ENCODE measurements at regions not wholly inside any gene's neighbourhood (a gene's known extent, or its start where the extent isn't known, plus 50 kb on each side); places are given as distances from the start of the nearest gene placed in this dataset.

DNA sequence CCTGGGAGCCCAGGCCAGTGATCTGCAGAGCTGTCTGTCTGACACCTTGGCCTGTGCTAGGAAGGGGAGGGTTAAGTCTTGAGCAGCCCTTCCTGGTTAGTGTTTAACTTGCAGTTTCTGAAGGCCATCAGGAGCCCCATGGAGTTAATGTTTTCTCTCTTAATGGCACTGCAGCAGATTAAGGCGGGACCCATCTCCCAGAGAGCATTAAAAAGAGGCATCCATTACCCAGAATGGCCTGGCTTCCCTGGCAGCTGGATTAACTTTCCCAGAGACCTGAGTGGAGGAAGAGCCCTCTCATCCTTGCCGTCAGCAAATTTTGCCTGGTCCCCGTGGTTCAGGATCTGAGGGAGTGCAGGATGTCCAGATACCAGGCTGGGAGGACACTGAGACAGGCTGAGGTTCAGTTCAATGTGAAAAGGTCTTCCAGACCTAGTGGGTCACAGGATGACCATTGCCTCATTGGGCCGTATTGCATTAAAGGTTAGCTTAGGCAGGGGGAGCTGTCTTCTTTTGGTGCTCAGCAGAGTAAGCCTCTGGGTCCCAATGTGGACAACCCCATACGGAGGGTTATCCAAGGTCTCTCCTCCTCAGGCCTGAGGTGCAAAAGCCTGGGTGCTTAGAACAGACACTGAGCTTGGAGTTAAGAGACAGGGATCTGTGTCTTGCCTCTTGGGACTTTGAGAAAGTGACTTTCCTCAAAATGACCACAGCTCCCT, 522.6 kb downstream of the PTPRU start:
- FAIRE-seq (no peak), DNase-seq (ENCODE audit: low read depth) (no peak)
- no peak overlapping the region for H3K9ac ChIP-seq (ENCODE audit: low read length)
- H3K4me1 Mint-ChIP-seq (ENCODE audit: low read depth, unreplicated experiment): peaks cover 3% of the 10 kb centered on the region
- no peaks in the 10 kb centered on the region for H3K9me3 Mint-ChIP-seq (ENCODE audit: unreplicated experiment)
- H3K4me2 ChIP-seq (ENCODE audit: low read length): no peak overlapping the region
- H3K79me2 ChIP-seq (ENCODE audit: insufficient read depth, low read length): no peaks in the 10 kb centered on the region
- H3K4me3 ChIP-seq (ENCODE audit: insufficient read depth, low read depth, low read length): no peak overlapping the region
- H3K36me3 ChIP-seq (ENCODE audit: insufficient read depth, low read length): no peaks in the 10 kb centered on the region
- no peak overlapping the region for H3K27ac ChIP-seq (ENCODE audit: low read depth, low read length)
- no peak overlapping the region for H3K27ac Mint-ChIP-seq (ENCODE audit: unreplicated experiment)
- TF ChIP-seq, protein P1, sequence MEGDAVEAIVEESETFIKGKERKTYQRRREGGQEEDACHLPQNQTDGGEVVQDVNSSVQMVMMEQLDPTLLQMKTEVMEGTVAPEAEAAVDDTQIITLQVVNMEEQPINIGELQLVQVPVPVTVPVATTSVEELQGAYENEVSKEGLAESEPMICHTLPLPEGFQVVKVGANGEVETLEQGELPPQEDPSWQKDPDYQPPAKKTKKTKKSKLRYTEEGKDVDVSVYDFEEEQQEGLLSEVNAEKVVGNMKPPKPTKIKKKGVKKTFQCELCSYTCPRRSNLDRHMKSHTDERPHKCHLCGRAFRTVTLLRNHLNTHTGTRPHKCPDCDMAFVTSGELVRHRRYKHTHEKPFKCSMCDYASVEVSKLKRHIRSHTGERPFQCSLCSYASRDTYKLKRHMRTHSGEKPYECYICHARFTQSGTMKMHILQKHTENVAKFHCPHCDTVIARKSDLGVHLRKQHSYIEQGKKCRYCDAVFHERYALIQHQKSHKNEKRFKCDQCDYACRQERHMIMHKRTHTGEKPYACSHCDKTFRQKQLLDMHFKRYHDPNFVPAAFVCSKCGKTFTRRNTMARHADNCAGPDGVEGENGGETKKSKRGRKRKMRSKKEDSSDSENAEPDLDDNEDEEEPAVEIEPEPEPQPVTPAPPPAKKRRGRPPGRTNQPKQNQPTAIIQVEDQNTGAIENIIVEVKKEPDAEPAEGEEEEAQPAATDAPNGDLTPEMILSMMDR (IDR thresholded peaks at IDR 0.05; ENCODE audit: insufficient read depth, low read depth, low read length): no peak
- TF ChIP-seq EZH2 (IDR thresholded peaks at IDR 0.05; ENCODE audit: insufficient read depth, low read length): no peak
- H3K36me3 Mint-ChIP-seq (ENCODE audit: low read depth, unreplicated experiment): no peaks in the 10 kb centered on the region
- H3K27me3 Mint-ChIP-seq (ENCODE audit: low read depth, unreplicated experiment): peaks cover 54% of the 10 kb centered on the region
- H3K9me3 ChIP-seq (ENCODE audit: insufficient read depth, low read depth, low read length): no peaks in the 10 kb centered on the region
- no peaks in the 10 kb centered on the region for H3K4me1 ChIP-seq (ENCODE audit: insufficient read depth, low read length)
- H3K4me3 Mint-ChIP-seq (ENCODE audit: unreplicated experiment): no peak overlapping the region
- H2AFZ ChIP-seq (ENCODE audit: low read depth, low read length): no peak overlapping the region
- peaks cover 4% of the 10 kb centered on the region for H3K27me3 ChIP-seq (ENCODE audit: insufficient read depth, low read length)
- no peaks in the 10 kb centered on the region for H4K20me1 ChIP-seq (ENCODE audit: insufficient read depth, low read length)

DNA sequence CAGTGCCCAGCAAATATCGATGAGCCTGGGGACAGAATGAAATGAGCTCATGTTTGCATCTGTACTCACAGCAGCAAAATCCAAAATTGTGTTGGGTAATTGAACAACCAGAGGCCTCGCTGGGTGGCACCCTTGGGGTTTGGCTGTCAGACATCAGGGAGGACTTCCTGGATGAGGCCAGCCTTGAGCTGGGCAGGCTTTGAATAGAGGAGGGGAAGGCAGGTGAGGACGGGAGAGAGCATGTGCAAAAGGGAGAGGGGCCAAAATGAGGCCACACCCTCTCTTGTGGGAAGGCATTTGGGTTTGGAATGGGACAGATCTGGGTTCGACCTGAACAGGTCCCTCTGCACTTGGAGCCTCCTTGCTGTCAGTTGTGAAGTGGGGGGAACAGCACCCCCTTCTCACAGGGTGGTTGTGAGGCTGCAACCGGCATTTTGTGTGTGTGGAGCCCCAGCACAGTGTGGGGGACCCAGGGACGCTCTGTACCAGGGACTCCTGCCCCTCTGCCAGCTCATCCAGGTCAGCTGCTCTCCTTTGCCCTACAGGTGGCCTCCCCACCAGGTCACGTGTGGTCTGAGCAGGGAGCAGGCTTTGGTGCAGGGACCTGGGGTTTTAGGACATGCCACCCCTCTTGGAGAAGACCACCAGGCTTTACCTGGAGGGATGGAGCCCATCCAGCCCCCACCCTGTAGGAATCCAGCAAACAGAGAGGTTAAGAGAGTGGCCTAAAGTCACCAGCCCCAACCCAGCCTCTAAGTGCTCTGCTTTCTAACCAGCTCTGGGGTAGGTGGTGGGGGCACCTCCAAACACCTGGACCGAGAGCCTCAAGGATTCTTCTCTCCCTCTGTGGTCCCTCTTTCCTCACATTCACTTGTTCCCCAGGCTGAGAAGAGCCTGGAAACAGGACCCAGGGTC, 521.8 kb downstream of the PTPRU start:
- Histone ChIP-seq H3K79me2 (ENCODE audit: insufficient read depth, low read length) (no peaks in the 10 kb centered on the region), H3K27ac (ENCODE audit: low read depth, low read length) (no peak overlapping the region), H3K36me3 (ENCODE audit: insufficient read depth, low read length) (no peaks in the 10 kb centered on the region), H3K4me1 (ENCODE audit: insufficient read depth, low read length) (no peaks in the 10 kb centered on the region), H4K20me1 (ENCODE audit: insufficient read depth, low read length) (no peaks in the 10 kb centered on the region), H3K9me3 (ENCODE audit: insufficient read depth, low read depth, low read length) (no peaks in the 10 kb centered on the region), H3K4me3 (ENCODE audit: insufficient read depth, low read depth, low read length) (no peak overlapping the region), H3K4me2 (ENCODE audit: low read length) (no peak overlapping the region), H2AFZ (ENCODE audit: low read depth, low read length) (no peak overlapping the region), H3K27me3 (ENCODE audit: insufficient read depth, low read length) (peaks cover 4% of the 10 kb centered on the region), H3K9ac (ENCODE audit: low read length) (no peak overlapping the region)
- Mint-ChIP-seq H3K36me3 (ENCODE audit: low read depth, unreplicated experiment) (no peaks in the 10 kb centered on the region), H3K27ac (ENCODE audit: unreplicated experiment) (no peak overlapping the region), H3K27me3 (ENCODE audit: low read depth, unreplicated experiment) (peaks cover 53% of the 10 kb centered on the region), H3K4me1 (ENCODE audit: low read depth, unreplicated experiment) (peaks cover 4% of the 10 kb centered on the region), H3K9me3 (ENCODE audit: unreplicated experiment) (no peaks in the 10 kb centered on the region), H3K4me3 (ENCODE audit: unreplicated experiment) (no peak overlapping the region)
- DNase-seq (ENCODE audit: low read depth) (no peak), FAIRE-seq (no peak)
- no peak for TF ChIP-seq EZH2 (IDR thresholded peaks at IDR 0.05; ENCODE audit: insufficient read depth, low read length)
- TF ChIP-seq, protein P1 (IDR thresholded peaks at IDR 0.05; ENCODE audit: insufficient read depth, low read depth, low read length): no peak
